Stomach (tissue), 8 donors: ENCODE measurements at regions not wholly inside any gene's neighbourhood (a gene's known extent, or its start where the extent isn't known, plus 50 kb on each side); places are given as distances from the start of the nearest gene placed in this dataset.
A peak's percentile ranks its signal among the peaks of the same experiment; 100 is the strongest.
"Not testable (repeated sequence)": the region's sequence is repeated elsewhere in the genome, so short reads cannot be mapped to it uniquely, and the experiment has no call there.

Experiments used
- DNase-seq, 2 donors: peaks; one replicate each; pipeline versions ENCODE4 v3.0.0 to v3.0.0-alpha.2; 2013 to 2019
- H3K27ac ChIP-seq, 5 donors: fragments of 200-600 bp in 4 of 5; sonication (generic) in 4 of 5; one replicate each; pipeline ENCODE4 v1.5.1; 2013 to 2019; ENCODE audit warnings: mild to moderate bottlenecking in 1 of 5, moderate library complexity in 1 of 5
- H3K27me3 ChIP-seq, 3 donors: fragments of 200-600 bp; sonication (generic); one replicate each; pipeline ENCODE4 v1.5.1; 2017 to 2019; ENCODE audit warnings: mixed run types in 1 of 3
- H3K36me3 ChIP-seq, 4 donors: fragments of 200-600 bp; sonication (generic); 1 replicate in 3 of 4; 2 replicates in 1 of 4; pipeline ENCODE4 v1.5.1; 2016 to 2019
- H3K4me1 ChIP-seq, 4 donors: fragments of 200-600 bp; sonication (generic); one replicate each; pipeline ENCODE4 v1.5.1; 2016 to 2019
- H3K4me3 ChIP-seq, 4 donors: fragments of 200-600 bp; sonication (generic) in 3 of 4; one replicate each; pipeline ENCODE4 v1.5.1; 2016 to 2019; ENCODE audit warnings: mild to moderate bottlenecking in 1 of 4
- H3K9me3 ChIP-seq, 4 donors: fragments of 200-600 bp; sonication (generic); one replicate each; pipeline ENCODE4 v1.5.1; 2016 to 2019
- EP300 ChIP-seq: sonication (generic); formaldehyde crosslinking; IDR thresholded peaks from one replicate; pipeline ENCODE4 v1.6.1; 2017; ENCODE audit warnings: antibody characterized with exemption
- POLR2A ChIP-seq, 4 donors: fragments of 450-650 bp; IDR thresholded peaks; one replicate each; pipeline ENCODE4 v1.6.1; 2016; ENCODE audit warnings: antibody characterized with exemption in 4 of 4, control low read depth in 2 of 4, mild to moderate bottlenecking in 1 of 4, moderate library complexity in 1 of 4
- POLR2AphosphoS5 ChIP-seq, 3 donors: sonication (generic); formaldehyde crosslinking; IDR thresholded peaks; one replicate each; pipeline ENCODE4 v1.6.1; 2016; ENCODE audit warnings: antibody characterized with exemption in 3 of 3
- WGBS, 5 donors: extraction: QIAGEN DNeasy Blood & Tissue Kit in 3 of 5; methylation state at CpG; one replicate each; pipeline versions ENCODE4 v1.1.5 to v1.1.7; 2013 to 2018; 5-methylcytosine and 5-hydroxymethylcytosine counted together
- intact Hi-C: fragments of 100-400 bp; cut with DNase I; formaldehyde crosslinking; loops from one replicate; pipeline ENCODE4 v1.15.1; 2023; ENCODE audit warnings: low total_unique reads
- TF ChIP-seq, protein P1 (sequence below), 7 experiments: fragments of 450-650 bp in 4 of 7; fragments of 200-600 bp in 3 of 7; sonication (generic) in 3 of 7; IDR thresholded peaks; one replicate each; pipeline ENCODE4 v1.5.1; 2016 to 2019; ENCODE audit warnings: antibody characterized with exemption in 7 of 7, control low read depth in 2 of 7, mild to moderate bottlenecking in 1 of 7
- donor health status: healthy with polysubstance abuse.
- donor health status: Bipolar disorder and iron deficiency.
- donor health status: healthy.

GRCh38 chr1:198959676-198960075 lies 320.8 kb downstream of the PTPRC start:
- 71 to 86% (median 82%) methylated on average over 2 of the region's 2 CpGs for WGBS, 5 donors

DNA sequence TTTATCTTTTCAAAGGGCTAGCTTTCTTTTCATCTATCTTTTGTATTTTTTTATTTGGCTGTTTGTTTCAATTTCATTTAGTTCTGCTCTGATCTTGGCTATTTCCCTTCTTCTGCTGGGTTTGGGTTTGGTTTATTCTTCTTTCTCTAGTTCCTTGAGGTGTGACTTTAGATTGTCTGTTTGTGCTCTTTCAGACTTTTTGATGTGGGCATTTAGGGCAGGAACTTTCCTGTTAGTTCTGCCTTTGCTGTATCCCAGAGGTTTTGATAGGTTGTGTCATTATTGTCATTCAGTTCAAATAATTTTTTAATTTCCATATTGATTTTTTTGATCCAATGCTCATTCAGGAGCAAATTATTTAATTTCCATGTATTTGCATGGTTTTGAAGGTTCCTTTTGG lies 325.0 kb downstream of the PTPRC start:
- H3K27ac ChIP-seq, intact Hi-C loops, H3K9me3 ChIP-seq, DNase-seq, H3K4me1 ChIP-seq, H3K36me3 ChIP-seq, H3K4me3 ChIP-seq, H3K27me3 ChIP-seq: not testable (repeated sequence)

More at GRCh38 chr1:198959676-198960075, 320.8 kb downstream of the PTPRC start:
- no peak for DNase-seq
- intact Hi-C loops: no loop called here
- Histone ChIP-seq H3K4me1 (no peaks in the 10 kb centered on the region), H3K9me3 (peaks cover 0 to 13% (median 0%) of the 10 kb centered on the region in 4 donors), H3K27ac (no peak overlapping the region), H3K4me3 (no peak overlapping the region), H3K27me3 (no peaks in the 10 kb centered on the region), H3K36me3 (no peaks in the 10 kb centered on the region)
- TF ChIP-seq EP300 (no peak), POLR2A (IDR thresholded peaks at IDR 0.05) (no peak), POLR2AphosphoS5 (IDR thresholded peaks at IDR 0.05) (no peak)
- TF ChIP-seq, protein P1, sequence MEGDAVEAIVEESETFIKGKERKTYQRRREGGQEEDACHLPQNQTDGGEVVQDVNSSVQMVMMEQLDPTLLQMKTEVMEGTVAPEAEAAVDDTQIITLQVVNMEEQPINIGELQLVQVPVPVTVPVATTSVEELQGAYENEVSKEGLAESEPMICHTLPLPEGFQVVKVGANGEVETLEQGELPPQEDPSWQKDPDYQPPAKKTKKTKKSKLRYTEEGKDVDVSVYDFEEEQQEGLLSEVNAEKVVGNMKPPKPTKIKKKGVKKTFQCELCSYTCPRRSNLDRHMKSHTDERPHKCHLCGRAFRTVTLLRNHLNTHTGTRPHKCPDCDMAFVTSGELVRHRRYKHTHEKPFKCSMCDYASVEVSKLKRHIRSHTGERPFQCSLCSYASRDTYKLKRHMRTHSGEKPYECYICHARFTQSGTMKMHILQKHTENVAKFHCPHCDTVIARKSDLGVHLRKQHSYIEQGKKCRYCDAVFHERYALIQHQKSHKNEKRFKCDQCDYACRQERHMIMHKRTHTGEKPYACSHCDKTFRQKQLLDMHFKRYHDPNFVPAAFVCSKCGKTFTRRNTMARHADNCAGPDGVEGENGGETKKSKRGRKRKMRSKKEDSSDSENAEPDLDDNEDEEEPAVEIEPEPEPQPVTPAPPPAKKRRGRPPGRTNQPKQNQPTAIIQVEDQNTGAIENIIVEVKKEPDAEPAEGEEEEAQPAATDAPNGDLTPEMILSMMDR (IDR thresholded peaks at IDR 0.05): no peak

GRCh38 chr1:198966519-198966918 lies 327.7 kb downstream of the PTPRC start:
- TF ChIP-seq EP300 (no peak), POLR2AphosphoS5 (IDR thresholded peaks at IDR 0.05) (no peak), POLR2A (IDR thresholded peaks at IDR 0.05) (no peak)
- TF ChIP-seq, protein P1 (IDR thresholded peaks at IDR 0.05): no peak
- intact Hi-C loops: no loop called here
- H3K4me1 ChIP-seq: no peaks in the 10 kb centered on the region
- H3K27ac ChIP-seq: no peak overlapping the region
- no peak for DNase-seq
- H3K9me3 ChIP-seq: peaks cover 0 to 7% (median 0%) of the 10 kb centered on the region in 4 donors
- H3K4me3 ChIP-seq: no peak overlapping the region
- H3K36me3 ChIP-seq: no peaks in the 10 kb centered on the region
- WGBS, 5 donors: 86 to 97% (median 90%) methylated on average over 4 of the region's 4 CpGs
- H3K27me3 ChIP-seq: no peaks in the 10 kb centered on the region

GRCh38 chr1:198967566-198967965 lies 328.7 kb downstream of the PTPRC start:
- no peaks in the 10 kb centered on the region for H3K36me3 ChIP-seq
- intact Hi-C loops: no loop called here
- H3K27ac ChIP-seq: no peak overlapping the region
- no peaks in the 10 kb centered on the region for H3K27me3 ChIP-seq
- TF ChIP-seq POLR2A (IDR thresholded peaks at IDR 0.05): no peak
- H3K4me3 ChIP-seq: no peak overlapping the region
- peak in 1 of 2 donors; percentile 9 for DNase-seq
- no peaks in the 10 kb centered on the region for H3K4me1 ChIP-seq
- no peaks in the 10 kb centered on the region for H3K9me3 ChIP-seq

DNA sequence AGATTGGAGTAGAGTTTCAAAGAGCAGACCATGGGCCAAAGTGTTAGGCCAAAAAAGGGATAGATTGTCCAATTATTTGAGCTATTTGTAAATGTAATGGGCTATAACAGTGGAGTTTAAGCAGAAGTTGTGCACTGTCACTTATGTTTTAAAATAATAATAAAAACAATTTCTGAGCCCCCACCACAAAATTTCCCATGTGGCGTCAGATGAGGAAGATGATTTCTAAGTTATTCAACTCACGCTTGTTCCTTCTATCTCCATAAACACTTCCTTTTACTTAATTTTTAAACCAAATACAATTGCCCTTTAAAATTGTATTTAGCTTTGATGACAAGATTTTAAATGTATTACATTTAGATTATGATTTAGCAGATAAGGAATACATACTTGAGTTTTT lies 330.0 kb downstream of the PTPRC start:
- 85 to 99% (median 89%) methylated on average over 2 of the region's 2 CpGs for WGBS, 5 donors
- no peak for DNase-seq
- intact Hi-C loops: no loop called here

More for the DNA sequence above, 330.0 kb downstream of the PTPRC start:
- no peak overlapping the region for H3K27ac ChIP-seq
- H3K36me3 ChIP-seq: no peaks in the 10 kb centered on the region
- H3K4me1 ChIP-seq: no peaks in the 10 kb centered on the region
- H3K9me3 ChIP-seq: no peaks in the 10 kb centered on the region
- no peak overlapping the region for H3K4me3 ChIP-seq
- H3K27me3 ChIP-seq: no peaks in the 10 kb centered on the region
- TF ChIP-seq EP300: no peak
- no peak for TF ChIP-seq POLR2AphosphoS5 (IDR thresholded peaks at IDR 0.05)
- TF ChIP-seq, protein P1 (IDR thresholded peaks at IDR 0.05): no peak
- no peak for TF ChIP-seq POLR2A (IDR thresholded peaks at IDR 0.05)
